Activated CD4-positive, alpha-beta T cell treated with anti-CD3 and anti-CD28 coated beads, Interleukin-2, amount 50 U/mL, for 48 hours (primary cell): ENCODE measurements at regions not wholly inside any gene's neighbourhood (a gene's known extent, or its start where the extent isn't known, plus 50 kb on each side); places are given as distances from the start of the nearest gene placed in this dataset.
"Not testable (repeated sequence)": the region's sequence is repeated elsewhere in the genome, so short reads cannot be mapped to it uniquely, and the experiment has no call there.

Source experiments
- DNase-seq, 2 experiments: peaks; one replicate each; pipeline ENCODE4 v3.0.0-alpha.2; 2020

DNA sequence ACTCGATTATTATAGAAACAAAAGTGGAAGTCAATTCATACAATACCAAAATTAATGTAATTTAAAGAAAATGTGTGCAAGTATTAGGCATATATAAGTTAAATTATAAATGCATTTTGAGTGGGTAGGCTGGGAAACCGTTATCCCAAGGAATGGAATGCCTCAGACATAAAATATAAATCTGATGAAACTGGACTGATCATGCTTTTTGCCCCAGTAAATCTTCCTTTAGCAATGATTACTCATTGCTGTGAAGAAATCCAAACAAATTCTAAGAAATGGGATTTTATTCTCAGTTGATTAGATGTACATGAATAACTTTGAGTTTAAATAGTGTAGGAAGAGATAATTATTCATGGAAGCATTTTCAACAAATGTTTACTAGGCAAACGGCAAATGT, 185.5 kb upstream of the KCNMB2 start:
- DNase-seq: no peak

DNA sequence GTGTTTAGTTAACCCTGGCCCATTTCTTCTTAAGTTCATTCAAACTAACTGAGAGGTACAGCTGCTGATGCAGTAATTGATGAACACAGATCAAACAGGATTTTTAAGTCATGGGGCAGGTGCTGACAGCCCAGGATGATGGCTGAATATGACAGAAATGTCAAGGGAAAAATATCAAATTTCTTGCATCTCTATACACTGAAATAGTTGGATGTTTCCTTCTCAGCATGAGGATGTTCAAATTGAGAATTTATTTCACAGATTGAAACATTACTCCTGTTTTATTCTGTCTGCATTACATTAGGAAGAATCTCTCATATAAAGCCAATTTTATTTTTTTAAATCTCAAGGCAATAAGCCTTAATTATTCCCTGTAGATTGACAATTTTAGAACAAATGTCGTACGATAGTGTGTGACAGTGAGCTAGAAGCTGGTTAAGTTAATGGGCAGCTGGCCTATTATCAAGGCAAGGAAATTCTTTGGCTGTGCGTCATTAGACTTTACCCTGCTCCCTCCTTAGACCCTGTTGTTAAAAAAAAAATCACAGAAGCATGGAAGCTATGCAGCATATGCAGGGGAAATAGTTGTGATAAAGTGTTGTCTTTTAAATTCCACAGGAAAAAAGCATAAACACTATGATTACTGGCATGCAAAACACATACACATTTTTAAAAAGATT, 183.8 kb upstream of the KCNMB2 start:
- DNase-seq: no peak

DNA sequence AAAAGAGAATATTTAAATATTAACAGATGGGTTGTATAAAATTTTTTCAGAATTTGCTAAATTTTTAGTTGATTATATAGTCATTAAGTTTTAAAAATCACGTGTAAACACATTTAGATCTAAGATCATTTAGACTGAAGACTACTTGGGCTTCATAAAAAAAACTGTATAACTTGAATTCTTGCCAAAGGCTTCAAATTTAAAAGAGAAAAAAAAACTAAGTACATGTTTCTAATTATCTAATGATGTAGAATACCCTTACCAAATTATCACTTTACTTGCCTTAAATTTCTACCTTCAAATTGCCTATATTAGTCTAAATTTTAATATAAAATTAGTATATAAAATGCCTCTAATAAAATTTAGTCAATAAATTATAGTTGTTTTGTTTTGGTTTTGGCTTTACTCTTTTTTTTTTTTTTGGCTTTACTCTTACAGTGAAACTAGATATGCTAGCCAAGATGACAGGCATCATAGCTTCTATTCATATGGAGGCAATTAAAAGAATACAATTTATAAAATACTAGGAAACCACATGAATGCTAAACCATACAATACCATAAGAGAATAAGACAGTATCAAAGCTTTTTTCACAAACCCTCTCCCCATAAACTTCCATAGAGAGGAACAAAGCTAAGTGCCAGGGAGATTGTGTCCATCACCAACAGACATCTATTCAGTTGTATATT, 183.1 kb upstream of the KCNMB2 start:
- DNase-seq: no peak

DNA sequence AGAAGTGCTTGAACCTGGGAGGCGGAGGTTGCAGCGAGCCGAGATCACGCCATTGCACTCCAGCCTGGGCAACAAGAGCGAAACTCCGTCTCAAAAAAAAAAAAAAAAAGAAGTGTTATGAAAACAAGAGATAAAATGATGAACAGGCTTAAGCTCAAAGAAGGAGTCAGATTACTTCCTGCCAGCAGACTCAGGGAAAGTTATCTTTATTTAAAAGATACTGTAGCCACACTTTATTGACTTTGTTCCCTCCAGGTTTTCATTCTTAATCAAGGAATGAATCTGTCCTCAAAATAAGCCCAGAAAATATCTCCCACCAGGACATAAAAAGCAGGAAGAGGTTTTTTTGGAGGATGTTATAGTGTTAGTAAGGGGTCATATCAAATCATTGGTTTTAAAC, 176.5 kb upstream of the KCNMB2 start:
- DNase-seq: no peak

DNA sequence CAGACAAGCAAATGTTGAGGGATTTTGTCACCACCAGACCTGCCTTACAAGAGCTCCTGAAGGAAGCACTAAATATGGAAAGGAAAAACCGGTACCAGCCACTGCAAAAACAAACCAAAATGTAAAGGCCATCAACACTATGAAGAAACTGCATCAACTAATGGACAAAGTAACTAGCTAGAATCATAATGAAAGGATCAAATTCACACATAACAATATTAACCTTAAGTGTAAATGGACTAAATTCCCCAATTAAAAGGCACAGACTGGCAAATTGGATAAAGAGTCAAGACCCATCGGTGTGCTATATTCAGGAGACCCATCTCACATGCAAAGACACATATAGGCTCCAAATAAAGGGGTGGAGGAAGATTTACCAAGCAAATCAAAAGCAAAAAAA, 173.2 kb upstream of the KCNMB2 start:
- DNase-seq: not testable (repeated sequence)

DNA sequence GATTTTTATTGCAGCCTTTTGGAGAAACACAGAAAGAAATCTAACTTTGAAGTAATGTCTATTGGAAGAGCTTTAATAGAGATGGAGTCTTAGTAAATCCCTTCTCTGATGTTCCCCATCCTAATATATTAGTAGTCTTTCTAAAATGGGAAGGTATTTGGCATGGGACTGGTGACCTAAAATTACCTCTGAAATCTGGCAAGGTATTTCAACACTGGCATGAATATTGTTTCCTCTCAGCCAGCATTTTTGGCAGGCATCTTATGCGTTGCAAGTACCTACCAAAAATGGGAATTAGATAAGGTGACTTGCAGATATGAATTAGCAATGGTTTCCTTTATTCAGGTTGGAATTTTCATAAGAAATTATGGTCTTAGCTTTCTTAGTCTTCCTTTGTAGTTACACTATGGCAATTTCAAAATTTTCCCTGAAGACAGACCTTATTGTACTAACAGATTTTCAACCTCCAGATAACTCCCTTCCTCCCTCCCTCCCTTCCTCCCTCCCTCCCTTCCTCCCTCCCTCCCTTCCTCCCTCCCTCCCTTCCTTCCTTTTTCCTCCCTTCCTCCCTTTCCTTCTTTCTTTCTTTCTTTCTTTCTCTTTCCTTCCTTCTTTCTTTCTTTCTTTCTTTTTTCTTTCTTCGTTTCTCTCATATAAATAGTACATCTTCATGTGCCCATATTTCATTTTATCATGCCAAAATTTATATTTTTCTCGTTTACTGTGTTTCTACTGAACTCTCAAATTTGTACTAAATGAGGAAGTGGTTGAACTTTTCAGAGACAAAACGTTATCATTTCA, 168.2 kb upstream of the KCNMB2 start:
- DNase-seq: no peak

DNA sequence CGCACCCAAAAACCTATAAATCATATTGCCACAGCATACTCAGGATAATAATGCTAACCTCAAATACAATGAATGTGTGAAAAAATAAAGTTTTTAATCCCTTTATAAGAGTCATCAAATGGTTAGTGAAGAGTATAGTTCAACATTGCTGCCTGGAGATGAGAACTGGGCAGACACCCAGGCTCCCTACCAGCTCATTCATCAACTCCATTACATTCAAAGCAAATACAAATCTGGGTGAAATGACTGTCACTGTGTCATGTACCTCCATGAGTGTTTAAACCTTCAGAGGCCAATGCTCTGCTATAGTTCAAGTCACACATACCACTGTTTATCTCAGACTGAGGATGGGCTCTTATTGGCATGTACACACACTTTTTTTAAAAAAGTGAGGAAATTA, 167.2 kb upstream of the KCNMB2 start:
- DNase-seq: no peak

DNA sequence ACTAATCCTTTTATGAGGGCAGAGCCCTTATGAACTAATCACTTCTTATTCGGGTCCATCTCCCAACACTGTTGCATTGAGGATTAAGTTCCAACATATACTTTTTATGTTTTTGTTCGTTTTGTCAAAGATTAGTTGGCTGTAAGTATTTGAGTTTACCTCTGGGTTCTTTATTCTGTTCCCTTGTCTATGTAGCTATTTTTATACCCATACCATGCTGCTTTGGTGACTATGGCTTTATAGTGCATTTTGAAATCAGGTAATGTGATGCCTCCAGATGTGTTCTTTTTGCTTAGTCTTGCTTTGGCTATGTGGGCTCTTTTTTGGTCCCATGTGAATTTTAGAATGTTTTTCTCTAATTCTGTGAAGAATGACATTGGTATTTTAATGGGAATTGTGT, 166.4 kb upstream of the KCNMB2 start:
- DNase-seq: no peak

DNA sequence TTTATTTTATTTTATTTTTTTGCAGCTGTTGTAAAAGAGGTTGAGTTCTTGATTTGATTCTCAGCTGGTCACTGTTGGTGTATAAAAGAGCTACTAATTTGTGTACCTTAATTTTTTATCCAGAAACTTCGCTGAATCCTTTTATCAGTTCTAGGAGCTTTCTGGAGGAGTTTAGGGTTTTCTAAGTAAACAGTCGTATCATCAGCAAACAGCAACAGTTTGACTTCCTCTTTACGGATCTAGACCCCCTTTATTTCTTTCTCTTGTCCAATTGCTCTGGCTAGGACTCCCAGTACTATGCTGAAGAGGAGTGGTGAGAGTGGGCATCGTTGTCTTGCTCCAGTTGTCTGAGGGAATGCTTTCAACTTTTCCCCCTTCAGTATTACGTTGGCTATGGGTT, 165.8 kb upstream of the KCNMB2 start:
- no peak for DNase-seq

DNA sequence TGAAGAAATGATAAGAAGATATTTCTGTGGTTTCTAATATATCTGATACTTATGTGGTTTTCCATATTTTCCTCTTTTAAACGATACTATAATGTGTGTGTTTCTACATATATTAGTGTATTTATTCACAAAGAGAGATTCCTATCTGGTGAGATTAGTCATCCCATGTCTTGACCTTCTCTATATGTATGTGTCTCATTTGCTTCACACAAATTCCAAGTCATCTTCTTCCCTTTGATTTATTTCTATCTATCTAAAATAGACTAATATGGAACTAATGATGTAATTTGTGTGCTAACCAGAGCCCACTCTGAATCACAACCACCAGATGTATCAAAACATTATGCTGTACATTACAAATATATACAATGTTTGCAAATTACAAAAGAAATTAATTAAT, 154.7 kb upstream of the KCNMB2 start:
- DNase-seq: no peak

DNA sequence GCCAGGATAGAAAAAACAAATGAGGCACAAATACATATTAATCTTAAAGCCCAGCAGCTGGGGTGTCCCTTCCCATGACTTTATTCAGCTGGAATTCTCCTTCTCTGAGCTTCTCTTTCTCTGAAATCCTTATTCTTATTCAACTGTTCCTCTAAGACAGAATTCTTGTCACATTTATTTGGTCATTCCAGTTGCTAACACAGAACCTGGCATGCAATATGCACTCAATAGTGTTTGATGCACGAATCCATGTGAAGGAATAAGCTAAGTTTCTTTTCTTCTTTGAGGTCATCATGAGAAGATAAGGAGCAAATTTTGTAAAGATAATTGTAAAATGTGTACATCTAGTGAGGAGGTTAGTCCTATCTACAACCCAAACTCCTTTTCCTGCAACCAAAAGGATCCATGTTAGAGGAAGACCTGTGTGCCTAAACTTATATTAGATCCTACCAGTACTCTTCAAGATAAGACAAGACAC, 154.2 kb upstream of the KCNMB2 start:
- DNase-seq: no peak

DNA sequence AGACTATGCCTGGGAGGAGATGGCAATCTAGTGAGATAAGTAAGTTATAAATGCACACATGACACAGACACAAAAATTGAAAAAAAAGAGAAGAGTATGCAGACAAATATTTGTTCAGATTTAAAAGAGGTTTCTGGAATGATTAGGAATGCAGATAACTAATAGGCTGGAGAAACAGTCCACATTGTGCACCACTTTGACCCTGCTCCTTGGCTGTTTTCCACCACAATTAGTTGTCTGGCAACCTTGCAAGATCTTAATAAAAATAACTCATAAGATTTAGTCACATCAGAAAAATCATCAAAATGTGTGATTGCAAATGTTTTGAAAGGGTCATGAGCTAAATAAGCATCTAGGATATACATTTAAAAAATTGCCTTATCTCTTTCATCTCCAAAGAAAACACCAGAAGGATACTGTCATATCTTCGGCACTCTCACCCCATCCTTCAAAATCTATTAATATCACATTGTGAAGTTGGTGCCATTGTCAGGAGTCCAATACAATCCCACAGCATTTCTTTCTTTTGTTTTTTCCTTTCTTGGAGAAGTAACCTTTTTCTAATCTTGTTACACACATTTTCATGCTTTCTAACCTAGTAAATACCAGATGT, 153.7 kb upstream of the KCNMB2 start:
- no peak for DNase-seq

DNA sequence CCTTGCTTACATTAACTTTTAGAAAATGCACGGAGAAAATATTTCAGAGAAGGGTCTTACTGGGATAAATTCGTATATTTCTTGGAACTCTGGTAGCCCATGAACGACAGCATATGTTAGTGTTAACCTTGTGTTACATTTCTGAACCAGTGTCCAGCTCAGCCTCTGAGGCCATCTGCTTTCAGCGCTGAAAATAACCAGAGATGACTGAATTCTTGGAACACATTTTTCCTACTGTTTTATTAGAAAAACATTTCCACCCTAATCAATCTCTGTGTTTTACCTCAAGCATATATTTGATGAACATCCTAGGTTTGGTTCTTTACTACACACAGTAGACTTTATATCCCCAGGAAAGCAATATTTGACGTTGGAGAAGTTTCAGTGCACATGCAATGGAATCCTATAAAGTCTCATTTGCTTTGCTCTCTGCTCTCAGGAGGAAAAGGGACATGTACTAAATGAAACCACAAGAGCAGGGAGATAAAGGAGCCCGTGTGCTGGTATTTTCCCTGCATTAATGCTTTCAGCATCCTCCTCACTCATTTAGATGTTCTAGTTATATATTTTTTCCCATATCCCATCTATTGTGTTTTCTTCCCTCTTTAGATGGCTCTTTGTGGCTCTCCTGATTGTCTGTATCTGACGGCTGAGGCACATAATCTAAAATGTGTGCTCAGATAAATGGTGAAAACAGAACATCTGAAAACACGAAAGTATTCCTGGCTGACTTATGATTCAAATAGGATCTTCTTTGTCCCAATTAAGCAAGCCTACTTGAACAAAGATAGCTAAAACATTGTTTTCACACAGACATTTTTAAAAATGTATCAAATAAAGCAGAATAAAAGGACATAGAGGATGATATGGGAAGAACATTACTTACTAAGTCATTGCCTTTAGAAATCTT, 151.7 kb upstream of the KCNMB2 start:
- no peak for DNase-seq

DNA sequence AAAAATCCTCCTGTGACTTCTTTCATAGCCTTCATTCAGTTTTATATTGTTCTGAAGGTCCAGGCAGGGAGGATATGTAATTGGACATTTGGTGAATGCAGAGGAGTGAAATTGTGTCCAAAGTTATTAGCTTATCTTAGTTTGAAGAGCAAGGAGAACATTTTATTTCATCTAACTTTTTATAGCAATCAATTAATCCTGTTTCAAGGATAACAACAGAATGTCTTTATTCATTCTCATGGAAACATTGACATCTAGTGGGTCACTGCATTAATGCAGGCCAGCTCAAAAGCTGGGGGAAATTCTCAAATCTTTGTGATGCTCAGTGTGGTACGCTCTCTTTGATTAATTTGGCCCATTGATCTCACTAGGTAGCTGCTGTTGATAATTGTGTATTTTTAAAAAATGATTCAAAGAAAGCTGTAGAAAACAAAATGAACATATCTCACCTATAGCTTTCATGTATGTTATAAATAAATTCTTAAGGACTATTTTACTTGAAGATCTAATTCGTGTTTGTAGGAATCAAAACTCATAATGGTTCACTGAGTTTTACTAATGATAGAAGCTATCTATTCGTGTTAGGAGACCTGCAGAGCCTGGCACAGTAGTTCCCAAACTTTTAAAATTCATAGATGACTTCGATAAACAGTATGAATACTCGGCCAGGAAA, 150.8 kb upstream of the KCNMB2 start:
- DNase-seq: no peak

DNA sequence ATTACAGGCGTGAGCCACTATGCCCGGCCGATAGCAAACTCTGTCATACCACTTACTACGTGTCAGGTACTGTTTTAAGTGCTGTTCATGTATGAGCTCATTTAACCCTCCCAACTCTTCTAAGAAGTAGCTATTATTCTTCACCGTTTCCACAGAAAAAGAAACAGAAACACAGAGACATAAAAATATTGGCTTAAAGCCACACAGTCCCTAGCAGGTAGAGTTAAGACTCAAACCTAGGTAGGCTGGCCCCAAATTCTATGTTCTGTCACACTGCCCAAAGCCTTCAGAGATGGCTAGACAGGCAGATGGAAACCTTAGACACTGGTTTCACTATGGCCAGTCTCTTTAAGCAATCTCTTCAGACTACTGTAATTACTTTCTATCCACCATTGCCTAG, 149.8 kb upstream of the KCNMB2 start:
- DNase-seq: no peak

DNA sequence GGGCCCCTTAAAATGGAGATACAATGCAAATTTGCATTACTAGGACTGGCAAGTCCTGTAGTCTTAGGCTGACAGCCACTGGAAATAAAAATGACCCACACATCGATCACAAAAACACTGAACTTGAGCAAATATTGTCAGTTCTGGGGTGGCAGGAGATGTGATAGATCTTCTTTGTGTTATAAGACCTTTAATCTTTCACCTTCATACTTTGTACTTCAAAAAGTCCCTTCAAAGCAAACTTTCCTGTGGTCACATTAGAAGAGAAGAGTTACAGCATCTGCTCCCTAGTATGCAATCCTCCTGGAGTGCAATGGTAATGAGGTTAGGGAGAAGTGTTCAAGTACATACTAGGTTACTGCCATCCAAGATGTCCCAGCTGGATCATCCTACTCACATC, 149.4 kb upstream of the KCNMB2 start:
- no peak for DNase-seq

DNA sequence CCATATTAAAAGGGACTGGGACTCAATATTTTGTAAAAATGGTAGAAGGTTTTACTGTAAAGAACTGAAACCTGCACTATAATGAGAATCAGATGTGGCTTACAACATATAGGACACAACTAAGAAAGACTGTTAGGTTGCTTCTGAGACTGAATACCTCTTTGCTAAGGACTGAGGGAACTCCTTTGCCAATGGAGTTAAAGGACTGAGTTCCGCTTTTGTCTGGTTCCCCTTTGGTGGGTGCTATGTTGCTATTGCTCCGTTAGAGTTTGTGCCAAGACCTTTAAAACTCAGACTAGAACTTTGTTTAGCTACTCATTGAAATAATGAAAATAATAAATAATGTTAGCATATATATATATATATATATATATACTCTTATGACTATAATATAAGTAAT, 147.8 kb upstream of the KCNMB2 start:
- DNase-seq: no peak

DNA sequence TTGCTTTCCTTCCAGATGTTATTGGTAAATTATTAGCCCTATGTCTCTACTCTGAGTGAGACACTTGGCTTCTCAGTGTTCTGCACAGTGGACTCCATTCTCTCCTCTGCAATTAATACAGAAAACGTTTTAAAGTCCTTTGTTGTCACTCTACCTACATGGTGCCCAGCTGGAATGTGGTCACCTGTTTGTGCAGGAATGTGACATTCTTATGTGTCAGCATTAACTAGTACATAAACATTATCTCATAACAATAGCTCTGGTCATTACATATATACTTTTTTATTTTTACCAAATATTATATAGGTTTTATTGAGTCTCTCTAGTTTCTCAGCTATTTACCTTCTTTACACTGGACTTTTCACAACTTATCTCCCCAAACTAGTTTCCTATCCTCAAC, 147.0 kb upstream of the KCNMB2 start:
- DNase-seq: no peak

DNA sequence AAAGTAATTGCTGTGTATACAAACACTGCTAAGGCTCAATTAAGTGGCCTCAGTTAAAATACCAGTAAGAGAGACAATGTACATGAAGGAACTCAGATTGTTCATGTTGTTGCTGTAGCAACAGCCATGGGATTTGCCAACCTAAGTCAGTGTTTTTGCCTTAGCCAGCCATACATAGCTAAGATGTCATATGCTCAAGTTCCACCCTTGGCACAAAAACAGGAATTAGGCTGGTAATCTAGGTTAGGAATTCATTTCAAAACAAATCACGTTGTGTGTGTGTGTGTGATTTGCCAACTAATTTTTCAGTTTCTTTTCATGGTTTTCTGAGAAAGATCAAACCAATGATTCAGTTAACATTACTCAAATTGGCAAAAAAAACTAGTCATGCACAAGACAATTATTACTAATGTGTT, 143.7 kb upstream of the KCNMB2 start:
- no peak for DNase-seq

DNA sequence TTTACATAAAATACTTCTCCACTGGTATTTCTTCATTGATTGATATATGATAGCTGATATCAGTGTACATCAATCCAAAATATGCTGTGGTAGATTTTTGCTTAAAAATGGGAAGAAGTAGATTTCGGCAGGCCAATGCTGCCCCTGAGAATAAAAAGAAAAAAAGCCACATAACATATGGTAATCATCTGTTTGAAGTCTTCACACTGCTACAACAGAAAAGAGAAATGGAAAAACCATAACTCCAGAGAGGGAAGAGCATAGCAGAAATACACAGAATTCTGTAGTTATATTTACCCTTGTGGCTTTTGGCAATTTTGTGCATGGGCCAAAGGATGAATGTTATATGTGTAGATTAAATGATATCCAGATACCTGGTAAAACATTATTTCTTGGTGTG, 143.1 kb upstream of the KCNMB2 start:
- no peak for DNase-seq

DNA sequence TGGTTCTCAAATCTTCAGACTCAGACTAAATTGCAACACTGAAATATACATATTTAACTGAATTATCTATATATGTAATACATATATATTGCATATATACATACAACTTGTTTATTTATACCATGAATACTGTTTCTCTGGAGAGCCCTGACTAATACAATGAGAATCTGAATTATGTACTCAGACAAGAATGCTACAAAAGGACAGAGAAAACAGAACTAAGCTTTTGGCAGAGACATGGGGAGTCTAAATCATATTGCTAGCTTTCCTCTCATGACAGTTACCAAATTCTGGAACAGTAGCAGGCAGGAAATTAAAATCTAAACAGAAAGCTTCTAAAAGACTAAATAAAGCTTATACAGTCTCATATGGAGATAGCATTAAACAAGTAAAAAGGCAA, 142.4 kb upstream of the KCNMB2 start:
- no peak for DNase-seq

DNA sequence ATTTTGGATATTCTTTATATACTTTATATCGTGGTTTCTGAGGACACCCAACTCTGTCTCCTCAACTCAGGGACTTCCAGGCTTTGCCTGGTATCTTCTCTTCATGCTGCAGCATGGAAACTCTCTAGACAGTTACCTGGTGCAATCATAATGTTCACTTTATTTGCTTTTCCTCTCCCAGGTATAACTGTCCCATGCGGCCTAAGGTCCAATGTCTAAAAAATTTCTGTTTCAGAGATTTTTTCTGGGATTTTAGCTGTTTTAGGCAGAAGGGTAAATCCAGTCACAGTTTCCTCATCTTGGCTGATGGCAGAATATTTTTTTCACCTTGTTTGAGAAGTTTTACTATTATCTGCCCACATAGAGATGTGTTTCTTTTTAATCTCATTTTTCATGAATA, 139.9 kb upstream of the KCNMB2 start:
- DNase-seq: no peak
